Upper lobe of right lung (tissue), 1 donor: ENCODE measurements at regions not wholly inside any gene's neighbourhood (a gene's known extent, or its start where the extent isn't known, plus 50 kb on each side); places are given as distances from the start of the nearest gene placed in this dataset.

Experiments
- ATAC-seq: fragments of 200-7000 bp; cut with Tn5 transposase; one replicate; pipeline ENCODE4 v1.9.1; 2020; ENCODE audit warnings: mild to moderate bottlenecking, moderate library complexity
- DNase-seq: peaks from one replicate; pipeline ENCODE4 v3.0.0-alpha.2; 2020
- H3K27ac ChIP-seq: fragments of 200-600 bp; one replicate; pipeline ENCODE4 v1.8.0; 2022
- H3K27me3 ChIP-seq: fragments of 200-600 bp; one replicate; pipeline ENCODE4 v1.8.0; 2022; ENCODE audit warnings: mild to moderate bottlenecking
- H3K36me3 ChIP-seq: fragments of 200-600 bp; one replicate; pipeline ENCODE4 v1.8.0; 2022
- H3K4me1 ChIP-seq: fragments of 200-600 bp; one replicate; pipeline ENCODE4 v1.8.0; 2022
- H3K4me3 ChIP-seq: fragments of 200-600 bp; one replicate; pipeline ENCODE4 v1.8.0; 2022; ENCODE audit warnings: mild to moderate bottlenecking
- H3K9me3 ChIP-seq: fragments of 200-600 bp; one replicate; pipeline ENCODE4 v1.8.0; 2022
- CTCF ChIP-seq: fragments of 200-600 bp; IDR thresholded peaks from one replicate; pipeline ENCODE4 v1.8.0; 2022; ENCODE audit warnings: antibody characterized with exemption
- intact Hi-C: fragments of 100-400 bp; cut with DNase I; formaldehyde crosslinking; loops from one replicate; pipeline ENCODE4 v1.11.0; 2022
- donor health status: DM: no; HTN: yes; CAD: no; lungs with severe emphysema.

DNA sequence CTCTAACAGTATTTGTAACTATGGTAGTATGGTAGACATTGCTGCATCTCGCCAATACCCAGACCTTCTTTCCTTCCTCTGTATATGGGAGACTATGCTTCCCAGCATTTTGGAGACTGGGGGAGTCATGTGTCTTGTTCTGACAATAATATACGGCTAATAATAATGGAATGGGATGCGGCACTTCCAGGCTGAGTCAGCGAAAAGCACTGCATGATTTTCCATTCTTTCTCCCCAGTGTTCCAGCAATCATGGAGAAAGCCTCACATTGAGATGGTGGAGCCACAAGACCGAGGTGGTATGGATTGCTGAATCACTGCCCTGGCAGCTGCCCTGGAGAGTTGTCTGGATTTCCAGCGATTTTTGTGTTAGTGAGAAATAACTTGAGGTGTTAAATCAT lies 77.1 kb upstream of the FIBIN start:
- H3K36me3 ChIP-seq = no peaks in the 10 kb centered on the region
- no peaks in the 10 kb centered on the region for H3K9me3 ChIP-seq
- no peaks in the 10 kb centered on the region for H3K27me3 ChIP-seq
- no peaks in the 10 kb centered on the region for H3K4me1 ChIP-seq
- ATAC-seq = no peak
- TF ChIP-seq CTCF = no peak
- no peak for DNase-seq
- no peak overlapping the region for H3K27ac ChIP-seq
- intact Hi-C loops = no loop called here
- H3K4me3 ChIP-seq = no peak overlapping the region

DNA sequence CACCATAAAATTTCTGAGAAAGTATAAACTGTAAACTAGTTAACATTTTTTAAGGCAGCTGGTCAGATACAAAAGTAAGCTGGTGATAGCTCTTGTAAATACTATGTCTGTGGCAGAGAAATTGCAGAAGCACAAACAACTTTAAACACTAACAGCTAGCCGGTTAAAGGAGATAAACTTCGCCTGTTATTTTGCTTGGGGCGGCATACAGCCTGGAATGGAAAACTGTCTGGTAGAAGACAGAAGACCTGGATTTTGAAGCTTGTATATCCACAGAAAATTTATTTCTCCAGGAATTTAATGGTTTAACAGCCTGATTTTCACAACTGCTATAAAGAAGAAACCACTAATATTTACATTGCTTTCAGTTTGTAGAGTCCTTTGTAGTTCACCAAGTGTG lies 65.3 kb upstream of the FIBIN start:
- H3K4me3 ChIP-seq = no peak overlapping the region
- H3K36me3 ChIP-seq = no peaks in the 10 kb centered on the region
- no peak for ATAC-seq
- no peak overlapping the region for H3K27ac ChIP-seq
- no peaks in the 10 kb centered on the region for H3K27me3 ChIP-seq
- H3K4me1 ChIP-seq = no peaks in the 10 kb centered on the region
- no peak for TF ChIP-seq CTCF
- no peak for DNase-seq
- no peaks in the 10 kb centered on the region for H3K9me3 ChIP-seq
- intact Hi-C loops = no loop called here

GRCh38 chr11:26929806-26930517 lies 64.0 kb upstream of the FIBIN start:
- Histone ChIP-seq H3K27me3 (no peaks in the 10 kb centered on the region), H3K36me3 (no peaks in the 10 kb centered on the region), H3K27ac (no peak overlapping the region), H3K4me1 (no peaks in the 10 kb centered on the region), H3K4me3 (no peak overlapping the region), H3K9me3 (no peaks in the 10 kb centered on the region)
- DNase-seq = no peak
- no peak for ATAC-seq
- no peak for TF ChIP-seq CTCF
- intact Hi-C loops = no loop called here

DNA sequence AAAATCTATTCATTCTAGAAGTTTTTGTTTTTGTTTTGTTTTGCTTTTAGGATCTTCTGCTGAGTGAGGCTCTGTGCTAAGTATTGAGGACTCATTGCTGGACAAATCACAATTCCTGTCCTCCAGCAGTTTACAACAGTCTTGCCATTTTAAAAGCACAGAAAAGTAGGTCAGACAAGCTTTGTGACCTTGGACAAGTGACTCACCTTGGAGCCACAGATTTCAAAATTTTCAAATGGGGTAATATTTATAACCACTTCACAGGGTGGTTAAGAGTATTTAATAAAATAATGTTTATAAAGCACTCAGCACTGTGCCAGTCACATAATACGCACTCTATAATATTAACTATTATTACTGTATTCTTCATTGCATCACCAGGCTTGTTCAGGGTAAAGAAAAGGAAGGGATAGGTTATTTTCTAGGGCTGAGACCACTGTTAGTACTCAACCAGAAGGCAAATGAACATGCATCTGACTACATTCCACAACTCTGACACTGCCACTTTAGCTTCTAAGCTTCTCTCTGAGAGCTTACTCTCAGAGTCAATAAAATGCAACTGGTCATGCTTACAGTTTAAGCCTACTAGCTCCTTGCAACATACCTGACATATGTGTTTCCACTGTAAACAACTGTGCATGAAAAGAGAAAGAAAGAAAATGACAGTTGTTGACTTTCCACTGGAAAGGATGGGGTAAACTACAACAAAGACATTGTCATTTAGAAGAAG lies 63.2 kb upstream of the FIBIN start:
- ATAC-seq (peak; percentile 28), DNase-seq (no peak)
- Histone ChIP-seq H3K4me3 (no peak overlapping the region), H3K9me3 (no peaks in the 10 kb centered on the region), H3K4me1 (no peaks in the 10 kb centered on the region), H3K27ac (no peak overlapping the region), H3K36me3 (no peaks in the 10 kb centered on the region), H3K27me3 (no peaks in the 10 kb centered on the region)
- no peak for TF ChIP-seq CTCF
- intact Hi-C loops = no loop called here

DNA sequence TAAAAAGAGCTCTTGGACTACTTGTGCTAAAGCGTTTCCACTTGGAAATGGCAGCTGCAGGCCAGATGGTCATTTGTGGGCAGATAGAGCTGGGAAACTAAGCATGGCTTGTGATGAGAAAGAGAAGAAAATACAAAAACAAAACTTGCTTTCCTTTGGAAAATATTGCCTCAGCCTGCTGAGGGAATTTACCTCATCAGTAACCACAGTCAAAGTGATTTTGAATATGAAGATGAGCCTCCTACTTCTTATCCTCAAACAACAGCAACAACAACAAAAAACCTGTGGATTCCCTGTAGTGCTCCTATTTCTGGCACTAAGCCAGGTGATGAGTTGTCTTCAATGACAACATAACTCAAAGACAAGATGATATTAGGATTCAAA lies 62.7 kb upstream of the FIBIN start:
- ATAC-seq = no peak
- no peaks in the 10 kb centered on the region for H3K27me3 ChIP-seq
- DNase-seq = no peak
- no peaks in the 10 kb centered on the region for H3K9me3 ChIP-seq
- no peak overlapping the region for H3K4me3 ChIP-seq
- no peak for TF ChIP-seq CTCF
- H3K27ac ChIP-seq = no peak overlapping the region
- no peaks in the 10 kb centered on the region for H3K4me1 ChIP-seq
- intact Hi-C loops = no loop called here
- H3K36me3 ChIP-seq = no peaks in the 10 kb centered on the region
